CD4-positive, alpha-beta T cell (primary cell): ENCODE measurements at regions not wholly inside any gene's neighbourhood (a gene's known extent, or its start where the extent isn't known, plus 50 kb on each side); places are given as distances from the start of the nearest gene placed in this dataset.

Experiments used
- ATAC-seq: fragments of 200-7000 bp; cut with Tn5 transposase; one replicate; pipeline ENCODE4 v1.10.0; 2022; ENCODE audit warnings: mild to moderate bottlenecking; ENCODE audit not compliant: poor library complexity
- CTCF ChIA-PET: fragments of 350-600 bp; sonication (Branson Sonifier 250); formaldehyde crosslinking; loops from one replicate; lab custom pipeline; 2021; ENCODE audit warnings: antibody characterized with exemption, inconsistent platforms; lab: Charles Lee
- POLR2A ChIA-PET: fragments of 350-600 bp; sonication (Branson Sonifier 250); formaldehyde crosslinking; loops from one replicate; lab custom pipeline; 2021; ENCODE audit warnings: antibody characterized with exemption, inconsistent platforms; lab: Charles Lee
- DNase-seq, 14 experiments: peaks; one replicate each; pipeline ENCODE4 v3.0.0-alpha.2; 2013 to 2020; ENCODE audit warnings: mixed read lengths in 2 of 14
- H3K27ac ChIP-seq, 2 donors: one replicate each; pipeline versions ENCODE4 v1.5.1 to v1.7.0; 2013; ENCODE audit warnings: low read length in 2 of 2, low read depth in 1 of 2, mild to moderate bottlenecking in 1 of 2
- H3K27me3 ChIP-seq, 2 experiments: 1 replicate in 1 of 2; 2 replicates in 1 of 2; pipeline versions ENCODE4 v1.6.1 to v1.7.0; 2013; ENCODE audit warnings: low read length in 2 of 2, control low read depth in 1 of 2, mild to moderate bottlenecking in 1 of 2, moderate library complexity in 1 of 2; ENCODE audit not compliant: insufficient read depth in 2 of 2, control insufficient read depth in 1 of 2
- H3K36me3 ChIP-seq: one replicate; pipeline ENCODE4 v1.6.1; 2013; ENCODE audit warnings: low read length, control low read depth; ENCODE audit not compliant: insufficient read depth
- H3K4me1 ChIP-seq: one replicate; pipeline ENCODE4 v1.6.1; 2013; ENCODE audit warnings: low read length, control low read depth; ENCODE audit not compliant: insufficient read depth
- H3K4me3 ChIP-seq: one replicate; pipeline ENCODE4 v1.5.1; 2013; ENCODE audit warnings: mild to moderate bottlenecking, low read length, moderate library complexity
- H3K9me3 ChIP-seq, 2 experiments: 1 replicate in 1 of 2; 2 replicates in 1 of 2; pipeline versions ENCODE4 v1.6.1 to v1.7.0; 2013; ENCODE audit warnings: low read length in 2 of 2, mild to moderate bottlenecking in 2 of 2, control low read depth in 1 of 2, moderate library complexity in 1 of 2; ENCODE audit not compliant: control insufficient read depth in 1 of 2, insufficient read depth in 1 of 2
- H3K27ac Mint-ChIP-seq: one replicate; pipeline ENCODE4 v1.8.0; 2020; ENCODE audit warnings: mixed read lengths
- H3K27me3 Mint-ChIP-seq: one replicate; pipeline ENCODE4 v1.8.0; 2021; ENCODE audit warnings: mixed read lengths
- H3K36me3 Mint-ChIP-seq: one replicate; pipeline ENCODE4 v1.8.0; 2021; ENCODE audit warnings: low read depth, mixed read lengths
- H3K4me1 Mint-ChIP-seq: one replicate; pipeline ENCODE4 v1.8.0; 2021; ENCODE audit warnings: low read depth, mixed read lengths
- H3K4me3 Mint-ChIP-seq: one replicate; pipeline ENCODE4 v1.8.0; 2020; ENCODE audit warnings: mild to moderate bottlenecking, mixed read lengths
- H3K9me3 Mint-ChIP-seq: one replicate; pipeline ENCODE4 v1.8.0; 2020; ENCODE audit warnings: mixed read lengths
- intact Hi-C, 2 experiments: fragments of 100-400 bp; cut with DNase I in 1 of 2; cut with micrococcal nuclease in 1 of 2; formaldehyde crosslinking; loops; one replicate each; pipeline versions ENCODE4 v1.15.1 to v1.9.0; 2023 to 2025; cut with DNase I, micrococcal nuclease
- TF ChIP-seq, protein P1 (sequence below): fragments of 200-600 bp; IDR thresholded peaks from one replicate; pipeline ENCODE4 v1.8.0; 2022; ENCODE audit warnings: antibody characterized with exemption, mild to moderate bottlenecking

DNA sequence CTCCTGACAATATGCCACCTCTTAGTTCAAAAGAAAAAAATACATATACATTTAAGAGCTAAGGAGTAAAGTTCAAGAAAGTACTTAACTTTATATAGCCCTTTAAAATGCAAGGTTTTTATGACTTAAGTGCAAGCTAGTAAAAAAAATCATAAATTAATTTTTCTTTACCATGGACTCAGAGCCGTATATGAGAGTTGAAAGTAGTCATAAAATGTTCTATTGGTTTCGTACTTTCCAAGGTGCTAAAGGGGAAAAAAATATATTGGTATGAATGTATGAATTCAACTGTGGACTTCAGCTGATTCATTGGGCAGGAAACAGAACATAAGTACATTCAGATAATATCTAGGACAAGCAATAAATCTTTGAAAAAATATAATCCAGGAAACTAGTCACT lies 869.8 kb upstream of the AGA start:
- CTCF ChIA-PET: no interaction called here
- no peaks in the 10 kb centered on the region for H3K36me3 ChIP-seq
- no peak for ATAC-seq
- no peak overlapping the region for H3K27ac Mint-ChIP-seq
- H3K27ac ChIP-seq: no peak overlapping the region
- no peaks in the 10 kb centered on the region for H3K9me3 ChIP-seq
- no peaks in the 10 kb centered on the region for H3K4me1 ChIP-seq
- no peaks in the 10 kb centered on the region for H3K27me3 Mint-ChIP-seq
- POLR2A ChIA-PET: no interaction called here
- H3K36me3 Mint-ChIP-seq: no peaks in the 10 kb centered on the region
- TF ChIP-seq, protein P1, sequence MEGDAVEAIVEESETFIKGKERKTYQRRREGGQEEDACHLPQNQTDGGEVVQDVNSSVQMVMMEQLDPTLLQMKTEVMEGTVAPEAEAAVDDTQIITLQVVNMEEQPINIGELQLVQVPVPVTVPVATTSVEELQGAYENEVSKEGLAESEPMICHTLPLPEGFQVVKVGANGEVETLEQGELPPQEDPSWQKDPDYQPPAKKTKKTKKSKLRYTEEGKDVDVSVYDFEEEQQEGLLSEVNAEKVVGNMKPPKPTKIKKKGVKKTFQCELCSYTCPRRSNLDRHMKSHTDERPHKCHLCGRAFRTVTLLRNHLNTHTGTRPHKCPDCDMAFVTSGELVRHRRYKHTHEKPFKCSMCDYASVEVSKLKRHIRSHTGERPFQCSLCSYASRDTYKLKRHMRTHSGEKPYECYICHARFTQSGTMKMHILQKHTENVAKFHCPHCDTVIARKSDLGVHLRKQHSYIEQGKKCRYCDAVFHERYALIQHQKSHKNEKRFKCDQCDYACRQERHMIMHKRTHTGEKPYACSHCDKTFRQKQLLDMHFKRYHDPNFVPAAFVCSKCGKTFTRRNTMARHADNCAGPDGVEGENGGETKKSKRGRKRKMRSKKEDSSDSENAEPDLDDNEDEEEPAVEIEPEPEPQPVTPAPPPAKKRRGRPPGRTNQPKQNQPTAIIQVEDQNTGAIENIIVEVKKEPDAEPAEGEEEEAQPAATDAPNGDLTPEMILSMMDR: no peak
- DNase-seq: no peak
- H3K9me3 Mint-ChIP-seq: no peaks in the 10 kb centered on the region
- intact Hi-C loops: no loop called here
- no peaks in the 10 kb centered on the region for H3K27me3 ChIP-seq
- H3K4me3 Mint-ChIP-seq: no peak overlapping the region
- H3K4me3 ChIP-seq: no peak overlapping the region
- H3K4me1 Mint-ChIP-seq: no peaks in the 10 kb centered on the region

DNA sequence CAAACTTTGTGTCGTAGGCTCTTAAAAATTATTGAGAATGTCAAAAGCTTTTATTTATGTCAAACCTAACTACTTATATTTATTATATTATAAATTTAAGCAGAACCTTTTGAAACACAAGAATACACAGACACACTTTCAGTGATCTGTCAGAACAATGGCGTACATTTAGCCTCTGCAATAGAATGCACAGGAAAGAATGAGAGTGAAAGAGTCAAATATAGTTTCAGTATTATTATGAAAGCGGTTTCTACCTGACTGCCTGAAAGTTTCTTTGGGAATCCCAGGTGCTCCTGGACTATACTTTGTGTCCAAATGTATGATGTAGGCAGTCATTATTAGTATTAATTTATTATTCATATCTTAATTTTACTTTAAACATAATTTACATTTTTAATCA lies 872.0 kb upstream of the AGA start:
- ATAC-seq (no peak), DNase-seq (no peak)
- ChIA-PET POLR2A (no interaction called here), CTCF (no interaction called here)
- Mint-ChIP-seq H3K36me3 (no peaks in the 10 kb centered on the region), H3K27ac (no peak overlapping the region), H3K9me3 (no peaks in the 10 kb centered on the region), H3K27me3 (no peaks in the 10 kb centered on the region), H3K4me1 (no peaks in the 10 kb centered on the region), H3K4me3 (no peak overlapping the region)
- H3K27me3 ChIP-seq: no peaks in the 10 kb centered on the region
- peaks cover 0 to 5% of the 10 kb centered on the region in 2 experiments for H3K9me3 ChIP-seq
- H3K27ac ChIP-seq: no peak overlapping the region
- TF ChIP-seq, protein P1: no peak
- H3K36me3 ChIP-seq: no peaks in the 10 kb centered on the region
- H3K4me1 ChIP-seq: no peaks in the 10 kb centered on the region
- no peak overlapping the region for H3K4me3 ChIP-seq
- intact Hi-C loops: loop anchor here in 1 of 2 experiments (2.0 kb wide), 1 partner anchor 15 kb away; no protein-coding TSS in a partner anchor

DNA sequence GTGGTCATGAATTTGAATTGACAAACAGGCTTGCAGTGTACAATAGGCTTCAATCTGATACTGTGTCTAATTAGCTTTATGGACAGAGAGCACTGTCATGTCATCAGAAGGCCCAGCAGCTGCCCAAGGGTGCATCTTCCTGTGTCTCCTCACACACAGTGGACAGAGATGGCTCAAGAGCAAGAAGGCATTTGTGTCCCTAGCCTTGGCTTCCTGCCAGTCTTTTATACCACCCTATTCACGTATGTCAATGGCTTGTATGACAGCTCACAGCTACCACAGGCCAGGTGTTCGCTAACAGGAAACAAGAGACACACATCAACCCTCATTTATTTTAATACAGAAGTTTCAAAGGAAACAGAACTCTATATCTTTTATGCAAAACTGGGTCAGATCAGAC lies 874.0 kb upstream of the AGA start:
- Histone ChIP-seq H3K36me3 (no peaks in the 10 kb centered on the region), H3K4me1 (no peaks in the 10 kb centered on the region), H3K27me3 (no peaks in the 10 kb centered on the region), H3K27ac (no peak overlapping the region), H3K4me3 (no peak overlapping the region), H3K9me3 (peaks cover 0 to 18% of the 10 kb centered on the region in 2 experiments)
- Mint-ChIP-seq H3K36me3 (no peaks in the 10 kb centered on the region), H3K4me1 (no peaks in the 10 kb centered on the region), H3K4me3 (no peak overlapping the region), H3K27me3 (no peaks in the 10 kb centered on the region), H3K27ac (no peak overlapping the region), H3K9me3 (no peaks in the 10 kb centered on the region)
- CTCF ChIA-PET: no interaction called here
- no peak for DNase-seq
- TF ChIP-seq, protein P1: no peak
- ATAC-seq: no peak
- intact Hi-C loops: no loop called here
- POLR2A ChIA-PET: no interaction called here
